K562 (cell line): ENCODE measurements at regions not wholly inside any gene's neighbourhood (a gene's known extent, or its start where the extent isn't known, plus 50 kb on each side); places are given as distances from the start of the nearest gene placed in this dataset.

Experiments
- EZH2 ChIP-seq: IDR thresholded peaks from 2 replicates; pipeline ENCODE4 v1.6.1; 2012; ENCODE audit warnings: low read depth, mild to moderate bottlenecking, inconsistent platforms, low read length, borderline replicate concordance
- FOXJ2 ChIP-seq: fragments of 200-800 bp; sonication (Bioruptor generic); IDR thresholded peaks from 2 replicates; pipeline ENCODE4 v1.6.1; 2016; ENCODE audit warnings: missing genetic modification characterization, missing compliant biosample characterization
- TEAD4 ChIP-seq, 2 experiments: sonication (generic) in 1 of 2; formaldehyde crosslinking in 1 of 2; IDR thresholded peaks; 2 replicates each; pipeline versions ENCODE4 v1.6.1 to v1.8.0; 2012 to 2022; ENCODE audit warnings: borderline replicate concordance in 1 of 2, inconsistent platforms in 1 of 2, low read length in 1 of 2, mild to moderate bottlenecking in 1 of 2, missing genetic modification reagents in 1 of 2
- ZBTB33 ChIP-seq: sonication (generic); formaldehyde crosslinking; IDR thresholded peaks from 2 replicates; pipeline ENCODE4 v1.8.1; 2023; ENCODE audit warnings: mild to moderate bottlenecking, missing genetic modification reagents
- ZNF140 ChIP-seq: fragments of 250-450 bp; sonication (Bioruptor Pico); IDR thresholded peaks from 2 replicates; pipeline ENCODE4 v1.8.0; 2021; ENCODE audit warnings: moderate library complexity, mild to moderate bottlenecking, inconsistent platforms
- ZNF644 ChIP-seq: fragments of 200-800 bp; sonication (Bioruptor generic); IDR thresholded peaks from 2 replicates; pipeline ENCODE4 v1.6.1; 2016; ENCODE audit warnings: low read depth, missing genetic modification characterization, missing compliant biosample characterization
- TF ChIP-seq, protein P1 (sequence below): fragments of 450-650 bp; formaldehyde crosslinking; IDR thresholded peaks from 2 replicates; pipeline ENCODE4 v1.4.0; 2022; ENCODE audit warnings: missing genetic modification characterization
- TF ChIP-seq, protein P2 (sequence below), 3 experiments: IDR thresholded peaks in 2 of 3; conservative IDR thresholded peaks in 1 of 3; 2 replicates each; pipeline ENCODE4 v1.5.1; 2011 to 2012; ENCODE audit warnings: low read length in 3 of 3, mild to moderate bottlenecking in 3 of 3, control low read depth in 2 of 3, improper control_type of control experiment in 1 of 3, inconsistent platforms in 1 of 3, low read depth in 1 of 3, mixed read lengths in 1 of 3, moderate library complexity in 1 of 3; ENCODE audit not compliant: insufficient read depth in 2 of 3

GRCh38 chr16:62989480-62989879, 953.2 kb upstream of the CDH8 start:
- TF ChIP-seq TEAD4 (IDR thresholded peaks at IDR 0.05; ENCODE audit: low read length) (no peak), TEAD4 (CRISPR knock-in tag; IDR thresholded peaks at IDR 0.05; ENCODE audit: borderline replicate concordance) (no peak), EZH2 (no peak), FOXJ2 (tag) (no peak), ZNF140 (no peak), ZNF644 (tag) (no peak), ZBTB33 (CRISPR knock-in tag) (no peak)
- TF ChIP-seq, protein P1, sequence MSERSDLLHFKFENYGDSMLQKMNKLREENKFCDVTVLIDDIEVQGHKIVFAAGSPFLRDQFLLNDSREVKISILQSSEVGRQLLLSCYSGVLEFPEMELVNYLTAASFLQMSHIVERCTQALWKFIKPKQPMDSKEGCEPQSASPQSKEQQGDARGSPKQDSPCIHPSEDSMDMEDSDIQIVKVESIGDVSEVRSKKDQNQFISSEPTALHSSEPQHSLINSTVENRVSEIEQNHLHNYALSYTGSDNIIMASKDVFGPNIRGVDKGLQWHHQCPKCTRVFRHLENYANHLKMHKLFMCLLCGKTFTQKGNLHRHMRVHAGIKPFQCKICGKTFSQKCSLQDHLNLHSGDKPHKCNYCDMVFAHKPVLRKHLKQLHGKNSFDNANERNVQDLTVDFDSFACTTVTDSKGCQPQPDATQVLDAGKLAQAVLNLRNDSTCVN (CRISPR knock-in tag): no peak
- TF ChIP-seq, protein P2, sequence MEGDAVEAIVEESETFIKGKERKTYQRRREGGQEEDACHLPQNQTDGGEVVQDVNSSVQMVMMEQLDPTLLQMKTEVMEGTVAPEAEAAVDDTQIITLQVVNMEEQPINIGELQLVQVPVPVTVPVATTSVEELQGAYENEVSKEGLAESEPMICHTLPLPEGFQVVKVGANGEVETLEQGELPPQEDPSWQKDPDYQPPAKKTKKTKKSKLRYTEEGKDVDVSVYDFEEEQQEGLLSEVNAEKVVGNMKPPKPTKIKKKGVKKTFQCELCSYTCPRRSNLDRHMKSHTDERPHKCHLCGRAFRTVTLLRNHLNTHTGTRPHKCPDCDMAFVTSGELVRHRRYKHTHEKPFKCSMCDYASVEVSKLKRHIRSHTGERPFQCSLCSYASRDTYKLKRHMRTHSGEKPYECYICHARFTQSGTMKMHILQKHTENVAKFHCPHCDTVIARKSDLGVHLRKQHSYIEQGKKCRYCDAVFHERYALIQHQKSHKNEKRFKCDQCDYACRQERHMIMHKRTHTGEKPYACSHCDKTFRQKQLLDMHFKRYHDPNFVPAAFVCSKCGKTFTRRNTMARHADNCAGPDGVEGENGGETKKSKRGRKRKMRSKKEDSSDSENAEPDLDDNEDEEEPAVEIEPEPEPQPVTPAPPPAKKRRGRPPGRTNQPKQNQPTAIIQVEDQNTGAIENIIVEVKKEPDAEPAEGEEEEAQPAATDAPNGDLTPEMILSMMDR (IDR thresholded peaks at IDR 0.05 in 2 of 3, conservative IDR thresholded peaks at IDR 0.05 in 1 of 3; ENCODE audit: insufficient read depth in 2 of 3, low read depth in 1 of 3, low read length in 3 of 3): no peak
